GM12892 (cell line): ENCODE measurements at regions not wholly inside any gene's neighbourhood (a gene's known extent, or its start where the extent isn't known, plus 50 kb on each side); places are given as distances from the start of the nearest gene placed in this dataset.

ENCODE experiments used
- POLR2A ChIP-seq: IDR thresholded peaks from 2 replicates; pipeline ENCODE4 v1.6.1; 2011; ENCODE audit warnings: low read depth, low read length, control low read depth
- POLR2AphosphoS5 ChIP-seq: IDR thresholded peaks from 2 replicates; pipeline ENCODE4 v1.6.1; 2011; ENCODE audit warnings: low read depth, low read length, control low read depth
- TAF1 ChIP-seq: IDR thresholded peaks from 2 replicates; pipeline ENCODE4 v1.6.1; 2011; ENCODE audit warnings: low read depth, mild to moderate bottlenecking, control low read depth, low read length, borderline replicate concordance

DNA sequence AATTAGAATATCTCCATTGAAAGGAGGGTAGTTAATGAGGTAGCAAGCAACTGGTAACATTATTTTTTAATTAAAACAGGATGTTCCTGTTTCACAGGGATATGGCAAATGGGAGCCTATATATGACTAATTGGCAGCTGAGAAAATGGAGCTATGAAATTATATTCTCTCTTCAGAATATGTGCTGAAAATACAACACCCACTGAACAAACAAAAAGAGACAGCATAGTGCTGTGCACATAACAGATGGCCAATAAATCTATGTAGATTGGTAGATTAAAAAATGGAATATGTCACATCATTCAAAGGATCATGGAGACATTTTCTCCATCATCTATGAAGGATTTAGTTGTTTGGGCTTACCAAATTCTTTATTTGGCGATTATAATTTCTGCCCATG, 362.0 kb downstream of the GPR37 start:
- TF ChIP-seq POLR2A: no peak
- no peak for TF ChIP-seq POLR2AphosphoS5
- TF ChIP-seq TAF1: no peak
